ENCODE measurements at regions not wholly inside any gene's neighbourhood (a gene's known extent, or its start where the extent isn't known, plus 50 kb on each side); places are given as distances from the start of the nearest gene placed in this dataset.

DNA sequence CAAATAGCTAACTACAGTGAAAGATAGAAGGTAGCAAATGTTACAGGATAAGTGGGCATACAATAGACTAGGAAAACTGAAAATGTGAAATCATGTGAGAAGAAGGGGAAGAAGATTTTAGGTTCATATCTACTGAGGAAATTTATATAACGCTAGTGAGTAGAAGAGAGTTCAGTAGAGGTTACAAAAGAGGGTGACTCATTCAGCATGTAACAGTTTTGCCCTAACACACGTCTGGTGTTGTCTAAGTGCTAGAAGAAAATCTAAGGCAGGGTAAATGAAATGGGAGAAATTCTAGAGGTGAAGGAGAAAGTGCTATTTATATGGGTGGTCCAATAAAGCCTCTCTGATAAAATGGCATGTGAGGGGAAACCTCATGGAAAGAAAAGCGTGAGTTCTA, 731.4 kb upstream of the POT1 start:
- no peak for DNase-seq

DNA sequence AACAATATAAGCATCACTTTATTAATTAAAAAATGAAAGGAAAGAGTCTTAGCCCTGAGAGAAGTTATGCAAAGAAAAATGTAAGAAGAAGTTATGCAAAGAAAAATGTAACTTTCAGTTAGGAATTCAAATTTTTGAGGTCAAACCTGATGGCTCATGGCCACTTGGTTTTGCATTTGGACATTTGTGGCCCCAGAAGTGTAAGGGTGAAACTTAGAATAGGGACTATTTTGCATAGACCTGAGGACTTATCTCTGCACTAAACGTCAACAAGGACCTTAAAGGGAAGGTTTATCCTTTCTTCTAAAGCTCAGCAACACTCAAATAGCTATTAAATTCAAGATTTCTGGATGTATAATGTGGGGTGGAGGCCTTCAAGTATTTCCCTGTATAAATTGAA, 724.5 kb upstream of the POT1 start:
- no peak for DNase-seq

DNA sequence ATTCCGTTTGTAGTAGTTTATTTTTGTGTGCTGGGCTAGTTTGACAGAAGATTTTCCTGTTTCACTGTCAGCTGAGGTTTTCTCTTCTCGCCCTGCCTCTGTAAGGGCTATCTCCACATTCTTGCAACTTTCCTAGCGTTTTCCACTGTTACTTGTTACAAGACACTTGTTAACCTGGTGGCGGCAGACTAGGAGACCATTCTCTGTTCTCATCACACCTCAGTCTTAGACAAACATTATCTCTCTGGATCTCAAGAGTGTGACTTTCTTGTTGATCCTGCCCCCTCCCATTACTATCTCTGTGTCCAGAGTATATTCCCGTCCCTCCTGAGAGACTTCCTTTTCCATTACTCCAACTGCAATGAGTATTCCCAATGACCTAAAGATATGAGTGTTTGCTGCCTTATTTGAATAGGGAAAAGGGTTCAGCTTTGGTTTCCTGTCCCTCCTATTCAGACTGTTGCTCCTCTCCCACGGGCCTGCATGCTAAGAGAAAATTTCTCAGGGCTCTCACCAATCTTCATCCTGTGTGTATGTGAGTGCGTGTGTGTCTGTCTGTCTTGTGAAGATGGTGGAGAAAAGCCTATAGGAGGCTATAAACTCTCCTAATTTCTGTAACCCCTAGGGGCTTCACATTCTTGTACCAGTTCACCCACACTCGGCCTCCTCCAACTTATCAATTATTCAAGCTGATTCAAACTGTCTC, 722.4 kb upstream of the POT1 start:
- no peak for DNase-seq

DNA sequence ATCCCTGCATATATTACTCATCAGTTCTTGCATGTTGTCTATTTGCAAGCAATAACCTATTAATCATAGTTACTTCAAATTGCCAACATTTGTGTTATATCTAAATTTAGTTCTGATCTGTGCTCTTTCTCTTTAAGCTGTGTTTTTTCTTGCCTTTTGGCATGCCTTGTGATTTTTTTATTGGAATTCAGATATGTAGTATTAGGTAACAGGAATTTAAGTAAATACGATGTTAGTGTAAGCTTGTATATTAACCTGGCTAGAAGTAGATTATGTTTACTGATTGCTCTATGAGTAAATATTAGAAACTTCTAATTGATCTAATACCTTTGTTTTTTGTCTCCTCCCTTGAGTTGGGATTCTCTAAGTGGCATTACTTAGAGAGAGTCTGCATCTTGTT, 718.9 kb upstream of the POT1 start:
- no peak for DNase-seq

DNA sequence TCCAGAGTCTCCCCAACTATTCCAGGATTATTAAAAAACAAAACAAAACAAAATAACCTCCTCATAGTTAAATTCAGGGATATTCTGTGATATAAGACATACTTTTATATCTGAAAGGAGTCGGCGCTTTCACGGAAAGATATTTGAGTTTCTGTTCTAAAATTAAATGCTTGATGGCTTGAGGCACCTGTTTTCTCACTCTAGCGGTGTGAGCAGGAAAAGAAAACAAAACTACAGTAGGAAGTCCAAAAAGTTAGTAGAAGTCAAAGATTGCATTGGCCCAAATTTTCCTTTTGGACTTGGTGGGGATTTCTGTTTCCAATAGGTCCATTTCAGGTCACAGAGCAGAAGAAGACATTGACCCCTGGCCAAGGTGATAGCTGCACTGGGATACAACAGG, 716.1 kb upstream of the POT1 start:
- DNase-seq = no peak

DNA sequence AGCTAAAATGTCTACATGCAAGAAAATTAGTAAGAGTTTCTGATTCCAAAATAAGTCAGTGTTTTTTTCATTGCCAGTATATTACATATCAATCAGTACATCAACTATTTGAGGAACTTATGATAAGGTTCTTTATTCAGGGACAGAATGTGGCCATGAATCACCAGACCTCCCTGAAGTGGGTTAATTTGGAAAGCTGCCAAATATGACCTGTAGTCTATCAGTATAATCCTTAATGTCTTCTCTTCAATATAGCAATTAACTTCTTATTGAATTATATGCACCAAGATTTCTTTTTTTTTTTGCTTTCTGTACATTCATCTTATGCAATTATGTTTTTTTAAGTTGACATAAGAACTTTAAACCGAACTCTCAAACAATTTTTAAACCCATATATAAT, 714.5 kb upstream of the POT1 start:
- DNase-seq = no peak

DNA sequence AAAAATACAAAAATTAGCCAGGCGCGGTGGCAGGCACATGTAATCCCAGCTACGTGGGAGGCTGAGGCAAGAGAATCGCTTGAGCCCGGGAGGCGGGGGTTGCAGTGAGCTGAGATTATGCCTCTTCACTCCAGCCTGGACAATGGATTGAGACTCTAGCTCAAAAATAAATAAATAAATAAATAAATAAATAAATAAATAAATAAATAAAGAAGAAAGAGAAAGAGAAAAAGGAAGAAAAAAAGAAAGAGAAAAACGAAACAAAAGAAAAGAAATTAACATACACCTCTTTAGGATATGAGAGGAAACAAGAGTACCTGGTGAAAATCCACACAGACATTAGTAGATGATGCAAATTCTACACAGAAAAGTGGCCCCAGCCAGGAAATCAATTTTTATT, 713.7 kb upstream of the POT1 start:
- DNase-seq = no peak

DNA sequence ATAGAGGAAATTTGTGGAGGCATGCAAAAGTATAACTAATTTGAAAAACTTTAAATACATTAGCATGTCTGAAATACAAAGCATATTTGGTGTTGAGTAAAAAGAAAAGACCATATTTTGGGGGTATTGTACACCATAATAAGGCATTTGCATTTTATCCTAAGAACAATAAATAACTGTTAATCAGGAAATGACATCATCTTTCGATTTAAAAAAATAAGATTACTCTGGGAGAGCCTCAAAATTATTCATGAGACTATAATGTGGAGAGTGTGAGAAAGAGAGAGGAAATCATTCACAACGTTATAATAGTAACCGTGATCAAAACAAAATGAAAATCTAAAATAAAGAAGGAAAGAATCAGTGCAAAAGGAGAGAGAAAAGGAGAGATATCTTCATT, 712.3 kb upstream of the POT1 start:
- no peak for DNase-seq

DNA sequence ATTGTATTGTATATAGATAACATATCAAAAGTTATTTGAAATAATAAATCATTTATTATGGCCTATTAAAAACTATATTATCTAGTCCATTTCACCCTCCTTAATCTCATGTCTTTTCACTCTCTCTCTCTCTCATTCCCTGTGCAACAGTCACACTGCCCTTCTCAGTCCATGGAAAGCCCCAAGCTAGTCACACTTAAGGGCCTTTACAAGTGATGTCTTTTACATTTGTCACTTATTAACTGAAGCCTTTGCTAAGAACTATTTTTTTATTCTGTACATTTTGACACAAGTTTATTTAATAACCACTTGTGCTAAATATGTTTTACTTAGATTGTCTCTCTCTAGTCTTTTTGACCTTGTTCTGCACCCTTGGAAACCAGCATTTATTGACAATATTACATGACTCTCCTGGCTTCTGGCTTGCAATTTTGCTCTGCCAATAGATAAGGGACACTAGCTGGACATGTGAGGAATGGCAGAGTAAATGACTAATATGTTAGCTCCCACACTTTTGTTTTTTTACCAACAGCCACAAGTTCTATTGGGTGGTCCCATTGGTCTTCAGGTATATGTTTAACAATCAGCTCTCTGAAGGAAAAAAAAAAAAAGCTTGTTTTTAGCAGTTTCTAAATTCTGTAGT, 706.8 kb upstream of the POT1 start:
- no peak for DNase-seq

DNA sequence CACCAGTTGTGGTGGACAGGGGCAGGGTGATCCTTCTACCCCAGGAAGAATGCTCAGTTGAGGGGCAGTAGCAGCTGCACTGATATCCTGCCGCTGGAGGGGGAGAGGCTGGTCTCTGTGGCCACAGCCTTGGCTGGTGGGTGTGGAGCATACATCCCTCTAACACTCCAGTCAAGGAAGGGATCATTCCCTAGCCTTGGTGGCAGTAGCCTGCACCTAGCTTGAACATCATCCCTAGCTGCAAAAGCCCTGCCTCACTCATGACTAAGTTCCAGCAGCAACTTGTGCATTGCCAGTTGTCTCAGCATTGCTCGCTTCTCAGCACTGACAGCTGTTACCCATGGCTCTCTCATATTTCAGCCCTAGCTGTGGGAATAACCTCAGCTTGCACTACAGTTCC, 688.9 kb upstream of the POT1 start:
- no peak for DNase-seq

DNA sequence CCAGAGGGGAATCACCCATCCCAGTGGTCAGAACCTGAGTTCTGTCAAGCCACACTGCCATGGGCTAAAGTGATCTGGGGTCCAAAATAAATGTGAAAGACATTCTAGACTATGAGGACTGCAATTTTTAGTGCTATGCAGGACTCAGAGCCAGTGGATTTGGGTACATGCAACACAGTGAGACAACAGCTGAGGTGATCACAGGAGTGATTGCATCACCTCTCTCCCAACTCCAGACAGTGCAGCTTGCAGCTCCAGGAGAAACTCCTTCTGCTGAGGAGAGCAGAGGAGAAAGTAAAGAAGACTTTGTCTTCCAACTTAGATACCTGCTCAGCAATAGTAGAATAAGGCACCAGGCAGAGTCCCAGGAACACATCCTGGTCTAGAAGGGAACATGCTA, 682.0 kb upstream of the POT1 start:
- no peak for DNase-seq

DNA sequence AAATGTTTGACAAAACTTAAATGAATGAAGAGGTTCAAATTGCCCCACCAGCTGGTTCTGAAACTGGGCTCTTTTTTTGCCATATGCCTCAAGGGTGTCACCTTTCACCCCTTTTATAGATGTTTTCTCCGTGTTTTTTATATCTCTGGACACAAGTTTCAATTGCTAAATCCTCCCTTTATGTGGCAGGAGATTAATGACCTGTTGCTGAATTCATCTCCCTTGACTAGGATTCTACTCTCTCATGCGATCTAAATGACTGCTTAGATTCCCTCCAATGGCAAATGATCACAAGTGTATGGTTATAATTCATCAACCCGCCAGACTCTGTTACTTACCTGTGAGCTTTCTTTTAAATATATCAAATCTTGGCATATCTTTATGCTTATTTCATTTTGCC, 677.0 kb upstream of the POT1 start:
- DNase-seq = no peak

DNA sequence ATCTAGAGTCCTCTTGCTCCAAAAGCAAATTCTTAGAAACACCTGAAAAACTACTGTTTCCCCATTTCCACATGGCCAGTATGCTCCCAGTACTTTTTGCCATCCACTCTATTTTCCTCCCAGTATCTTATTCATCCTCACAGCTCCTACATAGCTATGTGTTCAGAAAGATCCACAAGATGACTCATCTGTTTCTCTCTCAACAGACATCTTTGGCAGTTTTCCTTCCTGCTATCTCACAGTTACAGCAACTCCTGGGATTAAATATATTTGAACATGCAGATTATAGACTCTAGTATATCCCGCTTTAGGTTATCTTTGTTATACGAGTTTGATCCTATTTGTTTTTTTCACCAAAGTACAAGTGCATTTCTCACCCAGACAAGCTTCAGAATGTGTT, 675.6 kb upstream of the POT1 start:
- DNase-seq = no peak

DNA sequence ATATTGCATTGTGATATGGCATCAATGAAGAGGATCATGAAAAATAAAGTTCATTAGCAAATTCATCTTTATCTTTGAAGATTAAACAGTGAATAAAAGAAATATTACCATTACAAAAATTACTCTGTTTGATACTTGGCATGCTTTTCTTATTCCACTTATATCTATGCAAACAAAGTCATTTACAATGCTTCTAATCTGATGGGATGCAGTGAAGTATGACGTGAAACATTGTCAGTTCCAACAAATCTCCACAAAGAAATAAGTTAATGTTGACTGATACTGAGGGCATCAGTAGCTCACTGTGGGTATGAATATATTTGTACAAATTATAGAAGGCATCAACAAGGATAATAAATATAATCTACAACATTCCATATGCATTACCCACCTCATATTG, 672.8 kb upstream of the POT1 start:
- DNase-seq = no peak

DNA sequence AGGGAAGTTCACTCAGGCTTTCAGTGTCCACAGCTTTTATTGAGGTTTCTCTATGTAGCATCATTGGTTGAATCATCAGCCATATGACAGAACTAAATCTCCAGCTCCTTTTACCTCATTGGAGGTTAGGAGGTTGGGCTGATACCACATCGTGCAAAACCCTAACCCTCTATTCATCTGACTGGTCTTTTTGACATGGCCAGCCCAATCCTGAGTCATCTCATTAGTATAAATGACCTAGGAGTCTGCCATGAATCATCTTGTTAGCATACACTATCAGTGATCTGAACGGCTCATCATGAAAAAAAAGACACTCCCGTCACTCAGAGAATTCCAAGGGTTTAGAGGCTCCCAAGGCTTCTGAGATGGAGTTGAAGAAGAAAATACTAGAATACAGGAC, 669.8 kb upstream of the POT1 start:
- DNase-seq = no peak

DNA sequence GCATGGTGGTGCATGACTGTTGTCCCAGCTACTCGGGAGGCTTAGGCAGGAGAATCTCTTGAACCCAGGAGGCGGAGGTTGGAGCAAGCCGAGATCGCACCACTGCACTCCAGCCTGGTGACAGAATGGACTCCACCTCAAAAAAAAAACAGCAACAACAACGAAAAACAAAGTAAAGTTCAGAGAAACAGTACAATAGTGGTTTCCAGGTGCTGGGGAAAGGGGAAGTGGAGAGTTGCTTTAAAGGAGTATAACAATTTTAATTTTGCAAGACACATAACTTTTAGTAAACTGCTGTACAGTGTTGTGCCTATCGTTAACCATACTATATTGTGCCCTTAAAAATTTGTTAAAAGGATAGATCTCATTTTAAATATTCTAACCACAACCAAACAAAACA, 662.7 kb upstream of the POT1 start:
- no peak for DNase-seq

DNA sequence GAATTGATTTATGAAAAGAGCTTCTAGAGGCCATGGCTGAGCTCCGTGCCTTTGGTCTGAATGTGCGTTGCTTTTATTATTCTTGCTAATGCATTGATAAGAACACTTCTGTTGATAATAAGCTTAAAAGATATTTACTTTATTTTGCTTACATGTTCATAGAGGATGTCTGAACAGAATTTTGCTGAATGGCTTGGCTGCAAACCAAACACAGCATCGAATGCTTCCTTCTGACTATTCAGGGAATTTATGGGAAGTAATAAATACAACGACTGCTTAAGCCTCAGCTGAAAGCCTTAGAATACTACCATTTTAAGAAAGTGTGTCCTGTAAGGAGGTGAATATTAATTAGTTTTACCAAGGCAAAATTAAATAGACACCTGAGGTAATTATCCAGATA, 643.5 kb upstream of the POT1 start:
- DNase-seq = no peak

DNA sequence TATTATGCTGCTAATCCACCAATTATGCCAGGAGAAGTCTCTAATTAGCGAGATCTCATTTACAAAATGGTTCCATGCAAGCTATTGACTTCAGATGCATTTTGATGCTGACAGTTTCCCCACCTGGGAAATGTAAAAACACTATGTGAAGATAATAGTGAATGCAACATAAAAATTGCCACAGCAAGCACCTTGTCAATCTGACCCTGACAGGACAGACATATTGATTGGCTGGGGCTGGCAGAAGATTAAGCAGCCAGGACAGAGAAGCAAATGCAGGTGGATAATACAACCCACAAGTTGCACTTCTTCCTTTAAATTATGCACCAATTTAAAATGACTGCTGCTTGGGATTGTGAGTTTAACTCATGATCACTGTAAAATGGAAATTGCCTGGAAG, 642.8 kb upstream of the POT1 start:
- no peak for DNase-seq

DNA sequence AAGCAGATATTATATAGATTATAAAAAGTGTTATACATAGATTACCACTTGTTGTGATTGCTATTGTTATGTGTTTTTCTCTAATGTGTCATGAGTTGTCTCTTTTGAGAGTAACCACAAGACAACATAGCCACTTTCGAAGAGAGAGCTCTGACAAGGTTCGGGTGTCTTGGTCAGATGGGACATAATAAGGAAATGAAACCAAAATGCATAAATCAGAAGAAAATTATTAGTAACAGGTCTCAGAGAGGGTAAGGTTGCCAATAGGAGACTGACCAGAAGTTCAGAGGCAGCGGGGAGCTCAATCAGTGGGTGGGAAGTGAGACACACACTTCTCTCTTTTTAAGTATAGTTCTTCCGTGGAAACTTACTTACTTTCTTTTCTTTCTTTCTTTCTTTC, 639.2 kb upstream of the POT1 start:
- DNase-seq = no peak

DNA sequence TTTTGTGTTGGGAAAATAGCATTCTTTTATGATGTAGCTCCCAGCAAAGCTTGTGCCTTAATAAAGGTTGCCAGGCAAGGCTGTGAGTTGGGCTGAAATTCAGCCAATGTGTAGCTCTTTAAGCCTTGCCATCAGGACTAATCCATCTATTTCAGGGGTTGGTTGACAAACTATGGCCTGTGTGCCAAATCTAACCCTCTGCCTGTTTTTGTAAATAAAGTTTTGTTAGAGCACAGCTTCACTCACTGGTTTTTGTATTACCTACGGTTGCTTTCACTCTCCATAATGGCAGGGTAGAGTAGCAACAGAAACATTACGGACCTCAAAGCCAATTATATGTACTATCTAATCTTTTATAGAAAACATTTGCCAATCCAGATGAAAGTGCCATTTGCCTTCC, 638.1 kb upstream of the POT1 start:
- no peak for DNase-seq

DNA sequence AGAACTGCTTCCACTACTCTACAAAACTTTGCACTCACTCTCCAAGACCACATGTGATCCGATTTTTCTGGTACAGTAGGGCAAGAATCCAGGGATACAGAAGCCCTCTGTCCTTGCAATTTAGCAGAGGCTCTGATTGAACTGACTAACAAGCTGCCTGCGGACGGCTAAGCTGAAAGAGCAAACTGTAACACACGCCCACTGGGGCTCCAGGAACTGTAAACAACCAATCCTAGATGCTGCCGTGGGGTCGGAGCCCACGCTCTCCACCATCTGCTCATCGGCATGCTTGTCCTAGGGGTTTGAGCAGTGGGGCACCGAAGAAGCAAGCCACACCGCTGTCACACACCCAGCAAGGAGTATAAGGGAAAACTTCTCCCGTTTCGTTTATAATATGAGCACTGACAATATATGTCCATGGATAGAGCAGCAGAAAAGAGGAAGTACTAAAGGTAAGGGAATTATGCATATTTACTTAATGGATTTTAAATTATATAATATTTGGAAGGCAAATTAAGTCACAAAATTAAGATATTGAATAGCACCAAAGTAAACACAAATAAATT, 634.4 kb upstream of the POT1 start:
- no peak for DNase-seq

DNA sequence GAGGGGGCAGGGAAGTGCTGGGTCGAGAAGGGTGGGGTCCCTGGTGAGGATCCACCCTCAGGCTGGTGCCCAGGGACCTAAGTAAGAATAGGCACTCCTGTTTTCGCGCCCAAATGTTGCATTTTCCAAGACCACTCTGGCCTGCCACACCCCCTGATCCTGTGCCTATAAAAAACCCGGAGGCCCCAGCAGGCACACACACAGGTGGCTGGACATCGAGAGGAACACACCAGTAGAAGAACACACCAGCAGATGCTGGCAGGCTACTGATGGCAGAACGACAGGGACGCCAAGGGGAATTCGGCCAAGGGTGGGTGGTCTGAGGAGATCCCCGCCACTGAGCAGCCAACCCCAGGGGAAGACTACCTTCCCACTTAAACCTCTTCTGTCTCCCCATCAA, 633.9 kb upstream of the POT1 start:
- no peak for DNase-seq

DNA sequence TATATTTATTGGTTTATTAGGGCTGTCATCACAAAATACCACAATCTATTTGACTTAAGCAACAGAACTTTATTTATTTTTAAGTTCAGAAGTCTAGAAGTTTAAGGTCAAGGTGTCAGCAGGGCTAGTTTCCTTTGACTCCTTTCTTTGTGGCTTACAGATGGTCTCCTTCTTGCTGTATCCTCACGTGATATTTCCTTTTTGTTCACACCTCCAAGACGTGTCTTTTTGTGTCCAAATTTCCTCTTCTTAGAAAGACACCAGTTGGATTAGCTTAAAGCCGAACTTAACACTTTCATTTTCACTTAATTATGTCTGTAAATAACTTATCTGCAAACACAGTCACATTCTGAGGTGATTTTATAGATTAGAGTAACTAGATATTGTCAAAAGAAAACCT, 631.4 kb upstream of the POT1 start:
- DNase-seq = no peak

DNA sequence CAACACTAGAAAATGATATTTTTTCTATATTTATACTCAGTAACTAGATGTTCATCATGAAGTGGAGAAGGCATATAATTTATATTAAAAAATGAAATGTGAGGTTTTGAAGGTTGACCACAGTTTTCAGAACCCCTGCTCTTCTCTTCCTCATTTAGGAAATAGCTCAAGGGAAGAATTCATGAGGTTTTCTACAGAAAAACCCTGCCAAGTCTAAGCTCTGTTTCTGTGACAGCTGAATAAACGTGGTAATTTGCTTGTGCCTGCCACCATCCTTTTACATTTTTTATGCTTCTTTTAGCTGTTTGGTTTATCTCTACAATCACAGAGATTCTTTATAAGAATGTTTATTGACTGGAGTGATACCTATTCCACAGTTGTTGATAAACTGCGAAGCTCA, 630.3 kb upstream of the POT1 start:
- DNase-seq = no peak

DNA sequence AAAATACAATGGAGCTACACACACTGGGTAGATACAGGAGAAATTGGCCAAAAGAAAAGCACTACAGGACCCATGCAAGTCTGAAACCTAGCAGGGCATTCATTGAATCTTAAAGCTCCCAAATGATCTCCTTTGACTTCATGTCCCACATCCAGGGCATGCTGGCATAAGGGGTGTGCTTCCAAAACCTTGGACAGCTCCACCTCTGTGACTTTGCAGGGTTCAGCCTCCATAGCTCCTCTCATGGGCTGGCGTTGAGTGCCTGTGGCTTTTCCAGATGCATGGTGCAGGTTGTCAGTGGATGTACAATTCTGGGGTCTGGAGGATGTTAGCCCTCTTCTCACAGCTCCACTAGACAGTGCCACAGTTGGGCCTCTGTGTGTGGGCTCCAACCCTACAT, 626.3 kb upstream of the POT1 start:
- no peak for DNase-seq
